ENCODE measurements at regions not wholly inside any gene's neighbourhood (a gene's known extent, or its start where the extent isn't known, plus 50 kb on each side); places are given as distances from the start of the nearest gene placed in this dataset.

- BruUV-seq (replicated peaks) = no TSS peak
- no peak overlapping the region for H3K4me3 Mint-ChIP-seq (ENCODE audit: unreplicated experiment)
- intact Hi-C loops (cut with micrococcal nuclease) = no loop called here
- no peak for DNase-seq (ENCODE audit: unreplicated experiment)
- no peak overlapping the region for H3K27ac Mint-ChIP-seq (ENCODE audit: low read depth, unreplicated experiment)
- ChIA-PET CTCF (interaction anchor here (0.6 to 5.6 kb wide), 5 partner anchors 9 to 513 kb away, joined by 3 to 69 read pairs (median 3); no protein-coding TSS in a partner anchor), POLR2A (no interaction called here)
- TF ChIP-seq CTCF (IDR thresholded peaks at IDR 0.05; ENCODE audit: unreplicated experiment) = no peak
- no peaks in the 10 kb centered on the region for H3K9me3 Mint-ChIP-seq (ENCODE audit: unreplicated experiment)
- no peaks in the 10 kb centered on the region for H3K27me3 Mint-ChIP-seq (ENCODE audit: insufficient read depth, unreplicated experiment)
- H3K4me1 Mint-ChIP-seq (ENCODE audit: insufficient read depth, unreplicated experiment) = no peaks in the 10 kb centered on the region
- H3K36me3 Mint-ChIP-seq (ENCODE audit: insufficient read depth, unreplicated experiment) = no peaks in the 10 kb centered on the region
These were observed 82.0 kb upstream of the PAK5 start for GRCh38 chr20:9920866-9921265.

DNA sequence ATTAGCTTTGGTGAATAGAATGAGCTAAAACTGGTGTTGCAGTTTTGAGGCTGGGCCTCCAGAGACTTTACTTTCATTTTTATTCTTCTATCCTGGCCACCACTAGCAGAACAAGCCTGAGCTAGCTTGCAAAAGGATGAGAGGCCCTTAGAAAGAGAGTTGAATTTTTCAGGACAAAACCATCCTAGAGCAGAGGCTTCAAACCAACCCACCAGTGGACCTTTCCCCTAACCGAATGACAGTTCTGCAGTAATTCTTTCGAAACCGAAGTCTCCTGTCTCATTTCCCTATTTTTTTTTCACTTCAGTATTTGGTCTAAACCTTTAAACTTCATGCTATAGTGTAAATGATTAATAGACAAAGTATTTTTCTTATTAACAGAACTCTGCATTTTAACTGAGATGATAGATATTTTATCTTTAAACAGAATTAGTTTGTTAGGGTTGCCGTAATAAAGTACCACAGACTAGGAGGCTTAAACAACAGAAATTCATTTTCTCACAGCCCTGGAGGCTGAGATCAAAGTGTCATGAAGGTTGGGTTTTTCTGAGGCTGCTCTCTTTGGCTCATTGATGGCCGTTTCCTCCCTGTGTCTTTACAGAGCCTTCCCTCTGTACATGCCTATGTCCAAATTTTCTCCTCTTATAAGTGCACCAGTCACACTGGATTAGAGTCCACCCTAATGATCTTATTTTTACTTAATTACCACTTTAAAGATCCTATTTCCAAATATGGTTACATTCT lies 80.6 kb upstream of the PAK5 start:
- no peak for TF ChIP-seq CTCF (IDR thresholded peaks at IDR 0.05; ENCODE audit: unreplicated experiment)
- no TSS peak for BruUV-seq (replicated peaks)
- Mint-ChIP-seq H3K27ac (ENCODE audit: low read depth, unreplicated experiment) (no peak overlapping the region), H3K4me1 (ENCODE audit: insufficient read depth, unreplicated experiment) (no peaks in the 10 kb centered on the region), H3K36me3 (ENCODE audit: insufficient read depth, unreplicated experiment) (no peaks in the 10 kb centered on the region), H3K4me3 (ENCODE audit: unreplicated experiment) (no peak overlapping the region), H3K27me3 (ENCODE audit: insufficient read depth, unreplicated experiment) (no peaks in the 10 kb centered on the region), H3K9me3 (ENCODE audit: unreplicated experiment) (no peaks in the 10 kb centered on the region)
- intact Hi-C loops (cut with micrococcal nuclease) = loop anchor here (10.0 kb wide), 1 partner anchor 515 kb away; no protein-coding TSS in a partner anchor
- CTCF ChIA-PET = interaction anchor here (0.6 to 2.2 kb wide), 8 partner anchors 9 to 1431 kb away, joined by 3 to 6 read pairs (median 3); no protein-coding TSS in a partner anchor
- DNase-seq (ENCODE audit: unreplicated experiment) = no peak
- POLR2A ChIA-PET = no interaction called here

DNA sequence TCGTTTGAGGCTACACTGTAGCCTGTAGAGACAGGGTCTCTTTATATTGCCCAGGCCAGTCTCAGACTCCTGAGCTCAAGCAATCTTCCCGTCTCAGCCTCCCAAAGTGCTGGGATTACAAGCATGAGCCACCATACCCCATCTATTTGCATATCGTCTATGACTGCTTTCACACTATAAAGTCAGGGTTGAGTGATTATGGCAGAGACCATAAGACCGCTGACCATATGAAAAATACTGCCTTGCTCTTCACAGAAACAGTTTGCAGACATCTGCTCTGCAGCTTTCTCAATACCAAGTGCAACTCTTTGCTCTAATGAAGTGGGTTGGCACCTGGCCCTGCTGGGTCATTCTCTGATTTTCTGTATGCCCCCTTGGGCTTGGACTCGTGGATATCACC lies 79.5 kb upstream of the PAK5 start:
- CTCF ChIA-PET = interaction anchor here (0.5 to 1.7 kb wide), 8 partner anchors 10 to 511 kb away, joined by 3 to 5 read pairs (median 4); no protein-coding TSS in a partner anchor
- intact Hi-C loops (cut with micrococcal nuclease) = loop anchor here (10.0 kb wide), 1 partner anchor 514 kb away; no protein-coding TSS in a partner anchor
- no peak for TF ChIP-seq CTCF (IDR thresholded peaks at IDR 0.05; ENCODE audit: unreplicated experiment)

GRCh38 chr20:9916761-9917160 lies 77.9 kb upstream of the PAK5 start:
- no TSS peak for BruUV-seq (replicated peaks)
- TF ChIP-seq CTCF (IDR thresholded peaks at IDR 0.05; ENCODE audit: unreplicated experiment) = no peak
- ChIA-PET CTCF (interaction anchor here (0.6 to 1.5 kb wide), 10 partner anchors 9 to 1536 kb away, joined by 3 to 5 read pairs (median 3); no protein-coding TSS in a partner anchor), POLR2A (interaction anchor here (0.6 kb wide), 1 partner anchor 21 kb away, joined by 4 read pairs; no protein-coding TSS in a partner anchor)
- peaks cover 4% of the 10 kb centered on the region for H3K27me3 Mint-ChIP-seq (ENCODE audit: insufficient read depth, unreplicated experiment)
- H3K36me3 Mint-ChIP-seq (ENCODE audit: insufficient read depth, unreplicated experiment) = no peaks in the 10 kb centered on the region
- intact Hi-C loops (cut with micrococcal nuclease) = loop anchor here (10.0 kb wide), 1 partner anchor 512 kb away; no protein-coding TSS in a partner anchor
- H3K4me1 Mint-ChIP-seq (ENCODE audit: insufficient read depth, unreplicated experiment) = no peaks in the 10 kb centered on the region
- H3K4me3 Mint-ChIP-seq (ENCODE audit: unreplicated experiment) = no peak overlapping the region
- no peaks in the 10 kb centered on the region for H3K9me3 Mint-ChIP-seq (ENCODE audit: unreplicated experiment)
- no peak for DNase-seq (ENCODE audit: unreplicated experiment)
- H3K27ac Mint-ChIP-seq (ENCODE audit: low read depth, unreplicated experiment) = no peak overlapping the region

More for the DNA sequence above, 79.5 kb upstream of the PAK5 start:
- BruUV-seq (replicated peaks) = no TSS peak
- Mint-ChIP-seq H3K4me3 (ENCODE audit: unreplicated experiment) (no peak overlapping the region), H3K27me3 (ENCODE audit: insufficient read depth, unreplicated experiment) (no peaks in the 10 kb centered on the region), H3K4me1 (ENCODE audit: insufficient read depth, unreplicated experiment) (no peaks in the 10 kb centered on the region), H3K9me3 (ENCODE audit: unreplicated experiment) (no peaks in the 10 kb centered on the region), H3K27ac (ENCODE audit: low read depth, unreplicated experiment) (no peak overlapping the region), H3K36me3 (ENCODE audit: insufficient read depth, unreplicated experiment) (no peaks in the 10 kb centered on the region)
- POLR2A ChIA-PET = interaction anchor here (0.7 to 0.8 kb wide), 2 partner anchors 9 to 790 kb away, joined by 3 to 4 read pairs; no protein-coding TSS in a partner anchor
- no peak for DNase-seq (ENCODE audit: unreplicated experiment)
